Lower leg skin (tissue), 3 donors: ENCODE measurements at regions not wholly inside any gene's neighbourhood (a gene's known extent, or its start where the extent isn't known, plus 50 kb on each side); places are given as distances from the start of the nearest gene placed in this dataset.

ENCODE experiments used
- CTCF ChIP-seq, 3 donors: fragments of 450-650 bp; IDR thresholded peaks; one replicate each; pipeline ENCODE4 v1.5.1; 2016; ENCODE audit warnings: antibody characterized with exemption in 3 of 3, mild to moderate bottlenecking in 3 of 3, moderate library complexity in 2 of 3
- POLR2A ChIP-seq, 2 donors: fragments of 450-650 bp; IDR thresholded peaks; one replicate each; pipeline ENCODE4 v1.6.1; 2016 to 2017; ENCODE audit warnings: antibody characterized with exemption in 2 of 2, mild to moderate bottlenecking in 1 of 2, moderate library complexity in 1 of 2

GRCh38 chr3:134082582-134082981, 52.9 kb upstream of the SLCO2A1 start:
- TF ChIP-seq CTCF (IDR thresholded peaks at IDR 0.05): no peak
- TF ChIP-seq POLR2A (IDR thresholded peaks at IDR 0.05): no peak
